Upper lobe of left lung (tissue), 6 donors: ENCODE measurements at regions not wholly inside any gene's neighbourhood (a gene's known extent, or its start where the extent isn't known, plus 50 kb on each side); places are given as distances from the start of the nearest gene placed in this dataset.
A peak's percentile ranks its signal among the peaks of the same experiment; 100 is the strongest.
"Not testable (repeated sequence)": the region's sequence is repeated elsewhere in the genome, so short reads cannot be mapped to it uniquely, and the experiment has no call there.

ENCODE experiments used
- ATAC-seq, 2 donors: fragments of 200-7000 bp; cut with Tn5 transposase; one replicate each; pipeline ENCODE4 v1.9.1; 2022; ENCODE audit warnings: mild to moderate bottlenecking in 2 of 2, moderate library complexity in 2 of 2; ENCODE audit not compliant: low FRiP score in 2 of 2
- DNase-seq, 2 donors: peaks; one replicate each; pipeline ENCODE4 v3.0.0-alpha.2; 2019 to 2020
- H3K27ac ChIP-seq, 4 donors: fragments of 200-600 bp; sonication (generic); one replicate each; pipeline ENCODE4 v1.5.1; 2016 to 2019
- H3K27me3 ChIP-seq, 4 donors: fragments of 200-600 bp; sonication (generic); one replicate each; pipeline ENCODE4 v1.5.1; 2017 to 2019
- H3K36me3 ChIP-seq, 4 donors: fragments of 200-600 bp; sonication (generic); one replicate each; pipeline ENCODE4 v1.5.1; 2016 to 2019
- H3K4me1 ChIP-seq, 4 donors: fragments of 200-600 bp; sonication (generic); one replicate each; pipeline ENCODE4 v1.5.1; 2018 to 2019
- H3K4me3 ChIP-seq, 4 donors: fragments of 200-600 bp; sonication (generic); one replicate each; pipeline ENCODE4 v1.5.1; 2017 to 2019; ENCODE audit warnings: mild to moderate bottlenecking in 2 of 4, moderate library complexity in 1 of 4
- H3K9me3 ChIP-seq, 4 donors: fragments of 200-600 bp; sonication (generic); one replicate each; pipeline ENCODE4 v1.5.1; 2018 to 2019
- CTCF ChIP-seq, 6 experiments: fragments of 450-650 bp in 4 of 6; fragments of 200-600 bp in 2 of 6; sonication (generic) in 2 of 6; IDR thresholded peaks; one replicate each; pipeline ENCODE4 v1.5.1; 2016 to 2019; ENCODE audit warnings: antibody characterized with exemption in 6 of 6
- EP300 ChIP-seq, 4 donors: sonication (generic); formaldehyde crosslinking; IDR thresholded peaks; one replicate each; pipeline ENCODE4 v1.5.1; 2017; ENCODE audit warnings: antibody characterized with exemption in 4 of 4, control low read depth in 2 of 4
- POLR2A ChIP-seq, 4 donors: fragments of 450-650 bp; IDR thresholded peaks; one replicate each; pipeline ENCODE4 v1.5.1; 2016 to 2017; ENCODE audit warnings: antibody characterized with exemption in 4 of 4, mild to moderate bottlenecking in 2 of 4
- POLR2AphosphoS5 ChIP-seq, 2 donors: sonication (generic); formaldehyde crosslinking; IDR thresholded peaks; one replicate each; pipeline ENCODE4 v1.5.1; 2017; ENCODE audit warnings: antibody characterized with exemption in 2 of 2
- WGBS, 2 donors: methylation state at CpG; one replicate each; pipeline ENCODE4 v1.1.5; 2017 to 2018; 5-methylcytosine and 5-hydroxymethylcytosine counted together
- donor health status: DM: no; HTN: no; CAD: no; lungs with moderate emphysema.
- donor health status: DM: no; HTN: yes; CAD: no; lungs with severe emphysema.

- Histone ChIP-seq H3K4me1 (no peaks in the 10 kb centered on the region), H3K27me3 (no peaks in the 10 kb centered on the region), H3K9me3 (no peaks in the 10 kb centered on the region), H3K4me3 (no peak overlapping the region), H3K27ac (no peak overlapping the region), H3K36me3 (no peaks in the 10 kb centered on the region)
- DNase-seq, result no peak
- ATAC-seq, result no peak
- WGBS, 2 donors, result 32 to 40% methylated on average over 2 of the region's 2 CpGs
- TF ChIP-seq EP300 (IDR thresholded peaks at IDR 0.05), result no peak
- TF ChIP-seq CTCF (IDR thresholded peaks at IDR 0.05), result no peak
- no peak for TF ChIP-seq POLR2AphosphoS5 (IDR thresholded peaks at IDR 0.05)
- TF ChIP-seq POLR2A (IDR thresholded peaks at IDR 0.05), result no peak
Measured at GRCh38 chr4:156512622-156513021, 459.0 kb downstream of the PDGFC start.

- WGBS, 2 donors, result 83 to 86% methylated on average over 1 of the region's 1 CpG
- H3K9me3 ChIP-seq, H3K27me3 ChIP-seq, H3K36me3 ChIP-seq, H3K4me1 ChIP-seq, ATAC-seq, H3K27ac ChIP-seq, H3K4me3 ChIP-seq, DNase-seq: not testable (repeated sequence)
Measured at GRCh38 chr4:156509921-156510320, 461.7 kb downstream of the PDGFC start.

- DNase-seq (peak in 1 of 2 donors; percentile 17), ATAC-seq (no peak)
- Histone ChIP-seq H3K36me3 (no peaks in the 10 kb centered on the region), H3K27me3 (no peaks in the 10 kb centered on the region), H3K4me1 (no peaks in the 10 kb centered on the region), H3K4me3 (no peak overlapping the region), H3K27ac (no peak overlapping the region), H3K9me3 (no peaks in the 10 kb centered on the region)
- no peak for TF ChIP-seq CTCF (IDR thresholded peaks at IDR 0.05)
- TF ChIP-seq POLR2AphosphoS5 (IDR thresholded peaks at IDR 0.05), result no peak
- no peak for TF ChIP-seq EP300 (IDR thresholded peaks at IDR 0.05)
- TF ChIP-seq POLR2A (IDR thresholded peaks at IDR 0.05), result no peak
- WGBS, 2 donors, result 82 to 86% methylated on average over 8 to 10 of the region's 12 CpGs
Measured at GRCh38 chr4:156505341-156505955, 466.2 kb downstream of the PDGFC start.

- Histone ChIP-seq H3K36me3 (no peaks in the 10 kb centered on the region), H3K4me3 (no peak overlapping the region), H3K9me3 (no peaks in the 10 kb centered on the region), H3K27ac (no peak overlapping the region), H3K27me3 (no peaks in the 10 kb centered on the region), H3K4me1 (no peaks in the 10 kb centered on the region)
- DNase-seq, result no peak
- TF ChIP-seq POLR2AphosphoS5 (IDR thresholded peaks at IDR 0.05) (no peak), EP300 (IDR thresholded peaks at IDR 0.05) (no peak), POLR2A (IDR thresholded peaks at IDR 0.05) (no peak), CTCF (IDR thresholded peaks at IDR 0.05) (no peak)
- WGBS, 2 donors, result 65 to 70% methylated on average over 3 of the region's 3 CpGs
- no peak for ATAC-seq
Measured at GRCh38 chr4:156503119-156503518, 468.5 kb downstream of the PDGFC start.

GRCh38 chr4:156501962-156502361 is 469.6 kb downstream of the PDGFC start:
- Histone ChIP-seq H3K4me1 (no peaks in the 10 kb centered on the region), H3K9me3 (no peaks in the 10 kb centered on the region), H3K4me3 (no peak overlapping the region), H3K27me3 (no peaks in the 10 kb centered on the region), H3K36me3 (no peaks in the 10 kb centered on the region), H3K27ac (no peak overlapping the region)
- TF ChIP-seq POLR2AphosphoS5 (IDR thresholded peaks at IDR 0.05) (no peak), CTCF (IDR thresholded peaks at IDR 0.05) (no peak), EP300 (IDR thresholded peaks at IDR 0.05) (no peak)
- no peak for ATAC-seq
- no peak for DNase-seq
